Endothelial cell of umbilical vein (primary cell): ENCODE measurements at regions not wholly inside any gene's neighbourhood (a gene's known extent, or its start where the extent isn't known, plus 50 kb on each side); places are given as distances from the start of the nearest gene placed in this dataset.

ENCODE experiments used
- BruUV-seq: library from RNA; stranded (reverse); fragments of 400-500 nt; replicated peaks from 2 replicates; lab custom pipeline; 2021; lab: Mats Ljungman, UMichigan
- CTCF ChIA-PET: fragments of 300-600, 350-600 bp; sonication (Branson Sonifier 250); formaldehyde crosslinking; loops from one replicate; lab custom pipeline; 2021; ENCODE audit warnings: antibody characterized with exemption, inconsistent platforms; lab: Charles Lee
- POLR2A ChIA-PET: fragments of 300-600, 350-600 bp; sonication (Branson Sonifier 250); formaldehyde crosslinking; loops from one replicate; lab custom pipeline; 2021; ENCODE audit warnings: antibody characterized with exemption, inconsistent platforms; lab: Charles Lee
- DNase-seq: peaks from one replicate; pipeline ENCODE4 v3.0.0-alpha.2; 2011; ENCODE audit warnings: low read depth, low spot score
- FAIRE-seq: peaks from 2 replicates; lab custom pipeline; 2011; peaks lifted over from hg19 to GRCh38; lab: Jason Lieb, UNC
- H2AFZ ChIP-seq: 2 replicates; pipeline ENCODE4 v1.6.0; 2012; ENCODE audit warnings: low read depth, low read length, control low read depth, inconsistent platforms
- H3K27ac ChIP-seq: 2 replicates; pipeline ENCODE4 v1.5.1; 2011; ENCODE audit warnings: low read depth, mild to moderate bottlenecking, control low read depth, low read length, moderate library complexity; ENCODE audit not compliant: insufficient read depth
- H3K27me3 ChIP-seq, 2 experiments: 2 replicates each; pipeline versions ENCODE4 v1.6.0 to v1.6.1; 2011; ENCODE audit warnings: low read length in 2 of 2, mixed read lengths in 1 of 2; ENCODE audit not compliant: control insufficient read depth in 2 of 2, insufficient read depth in 2 of 2
- H3K36me3 ChIP-seq, 2 experiments: 2 replicates in 1 of 2; 3 replicates in 1 of 2; pipeline ENCODE4 v1.5.1; 2011; ENCODE audit warnings: low read length in 2 of 2, mild to moderate bottlenecking in 1 of 2, moderate library complexity in 1 of 2; ENCODE audit not compliant: control insufficient read depth in 2 of 2, insufficient read depth in 2 of 2; ENCODE audit errors: extremely low read depth in 1 of 2
- H3K4me1 ChIP-seq: 3 replicates; pipeline ENCODE4 v1.5.1; 2011; ENCODE audit warnings: mild to moderate bottlenecking, low read length; ENCODE audit not compliant: control insufficient read depth, insufficient read depth; ENCODE audit errors: extremely low read depth
- H3K4me2 ChIP-seq: 2 replicates; pipeline ENCODE4 v1.6.1; 2011; ENCODE audit warnings: low read length, control low read depth, mixed read lengths; ENCODE audit not compliant: insufficient read depth
- H3K4me3 ChIP-seq, 3 experiments: fragments of 200-600 bp in 1 of 3; sonication (generic), shearing (Covaris generic) in 1 of 3; replicated peaks in 1 of 3; 2 replicates each; pipeline ENCODE4 v1.5.1; 2011 to 2016; ENCODE audit warnings: control low read depth in 3 of 3, low read length in 3 of 3, mild to moderate bottlenecking in 2 of 3, inconsistent platforms in 1 of 3, low read depth in 1 of 3, moderate library complexity in 1 of 3; ENCODE audit not compliant: insufficient read depth in 1 of 3
- H3K79me2 ChIP-seq: 2 replicates; pipeline ENCODE4 v1.6.0; 2012; ENCODE audit warnings: low read length, inconsistent platforms; ENCODE audit not compliant: control insufficient read depth, insufficient read depth
- H3K9ac ChIP-seq: replicated peaks from 2 replicates; pipeline ENCODE3; 2011; ENCODE audit warnings: low read length, control low read depth; ENCODE audit not compliant: insufficient read depth; ENCODE audit errors: extremely low read depth
- H3K9me1 ChIP-seq: replicated peaks from 3 replicates; pipeline ENCODE4 v1.6.0; 2011; ENCODE audit warnings: mild to moderate bottlenecking, low read length; ENCODE audit not compliant: control insufficient read depth, insufficient read depth; ENCODE audit errors: extremely low read depth
- H3K9me3 ChIP-seq: replicated peaks from 2 replicates; pipeline ENCODE4 v1.5.1; 2012; ENCODE audit warnings: low read length, inconsistent platforms; ENCODE audit not compliant: control insufficient read depth, insufficient read depth
- H4K20me1 ChIP-seq: replicated peaks from 2 replicates; pipeline ENCODE3; 2011; ENCODE audit warnings: mild to moderate bottlenecking, low read length; ENCODE audit not compliant: control insufficient read depth, insufficient read depth; ENCODE audit errors: extremely low read depth
- CTCF ChIP-seq, 2 donors: IDR thresholded peaks; 1 replicate in 1 of 2; 2 replicates in 1 of 2; pipeline ENCODE4 v1.5.1; 2011; ENCODE audit warnings: low read length in 2 of 2, mild to moderate bottlenecking in 2 of 2, moderate library complexity in 2 of 2, control low read depth in 1 of 2, inconsistent platforms in 1 of 2, low read depth in 1 of 2; ENCODE audit not compliant: insufficient read depth in 1 of 2; ENCODE audit errors: extremely low read depth in 1 of 2
- EZH2 ChIP-seq: IDR thresholded peaks from 2 replicates; pipeline ENCODE4 v1.6.1; 2012; ENCODE audit warnings: borderline replicate concordance, low read depth, mild to moderate bottlenecking, moderate library complexity, low read length, inconsistent platforms; ENCODE audit not compliant: severe bottlenecking
- FOS ChIP-seq: IDR thresholded peaks from 2 replicates; pipeline ENCODE4 v1.6.1; 2011; ENCODE audit warnings: mild to moderate bottlenecking, low read length, moderate library complexity, borderline replicate concordance; ENCODE audit not compliant: insufficient read depth
- GATA2 ChIP-seq: IDR thresholded peaks from 2 replicates; pipeline ENCODE4 v1.7.0; 2011; ENCODE audit warnings: low read depth, mild to moderate bottlenecking, moderate library complexity, mixed read lengths, low read length; ENCODE audit not compliant: insufficient read length, insufficient read depth
- JUN ChIP-seq: IDR thresholded peaks from 2 replicates; pipeline ENCODE4 v1.6.1; 2011; ENCODE audit warnings: borderline replicate concordance, low read depth; ENCODE audit not compliant: insufficient read length, insufficient read depth
- MAX ChIP-seq: IDR thresholded peaks from 2 replicates; pipeline ENCODE4 v1.6.1; 2011; ENCODE audit not compliant: insufficient read depth, insufficient read length
- MYC ChIP-seq: IDR thresholded peaks from one replicate; pipeline ENCODE4 v1.6.1; 2011; ENCODE audit warnings: mild to moderate bottlenecking, low read depth, low read length
- POLR2A ChIP-seq: IDR thresholded peaks from 2 replicates; pipeline ENCODE4 v1.6.1; 2012; ENCODE audit warnings: low read depth, mild to moderate bottlenecking, control low read depth, low read length
- POLR2AphosphoS5 ChIP-seq: IDR thresholded peaks from 2 replicates; pipeline ENCODE4 v1.6.1; 2012; ENCODE audit warnings: low read depth, mild to moderate bottlenecking, control low read depth, low read length, moderate library complexity; ENCODE audit not compliant: insufficient read depth
- dilution Hi-C: fragments of 300-500 bp; cut with MboI; formaldehyde crosslinking; loops from one replicate; pipeline ENCODE4 v1.15.0; 2019; ENCODE audit warnings: low sequenced_read_pairs; ENCODE audit not compliant: extremely low pct_ligation_motif_present
- intact Hi-C: fragments of 100-400 bp; cut with micrococcal nuclease; formaldehyde crosslinking; loops from one replicate; pipeline ENCODE4 v1.10.0; 2022

- intact Hi-C loops, result no loop called here
- no TSS peak for BruUV-seq
- POLR2A ChIA-PET, result no interaction called here
- H3K4me3 ChIP-seq, result no peak overlapping the region
- H3K4me1 ChIP-seq, result no peaks in the 10 kb centered on the region
- no peak overlapping the region for H3K9ac ChIP-seq
- dilution Hi-C loops, result no loop called here
- FAIRE-seq (no peak), DNase-seq (no peak)
- no peaks in the 10 kb centered on the region for H3K79me2 ChIP-seq
- no peaks in the 10 kb centered on the region for H3K27me3 ChIP-seq
- TF ChIP-seq JUN (no peak), FOS (no peak), CTCF (IDR thresholded peaks at IDR 0.05; ENCODE audit: extremely low read depth in 1 of 2, insufficient read depth in 1 of 2, low read depth in 1 of 2, low read length in 2 of 2) (no peak), EZH2 (no peak), POLR2A (no peak), MYC (no peak), POLR2AphosphoS5 (no peak), MAX (no peak), GATA2 (no peak)
- no peak overlapping the region for H3K27ac ChIP-seq
- H2AFZ ChIP-seq, result no peak overlapping the region
- H4K20me1 ChIP-seq, result no peaks in the 10 kb centered on the region
- no peaks in the 10 kb centered on the region for H3K9me3 ChIP-seq
- CTCF ChIA-PET, result no interaction called here
- no peaks in the 10 kb centered on the region for H3K9me1 ChIP-seq
- no peak overlapping the region for H3K4me2 ChIP-seq
- no peaks in the 10 kb centered on the region for H3K36me3 ChIP-seq
These were observed 85.8 kb upstream of the WSCD2 start for GRCh38 chr12:108043286-108043685.
